K562 (cell line): ENCODE measurements at regions not wholly inside any gene's neighbourhood (a gene's known extent, or its start where the extent isn't known, plus 50 kb on each side); places are given as distances from the start of the nearest gene placed in this dataset.

Experiments
- ATAC-seq: fragments of 200-7000 bp; cut with Tn5 transposase; 3 replicates; pipeline ENCODE4 v1.9.1; 2020; ENCODE audit warnings: moderate library complexity
- BruUV-seq: library from RNA; stranded (reverse); fragments of 400-500 nt; replicated peaks from 2 replicates; lab custom pipeline; 2021; lab: Mats Ljungman, UMichigan
- CTCF ChIA-PET: fragments of 300-600 bp; formaldehyde crosslinking; extraction: SDS; loops from one replicate; lab custom pipeline; 2021; ENCODE audit warnings: low intra/inter-chr PET ratio; lab: Yijun Ruan, JAX
- POLR2A ChIA-PET: fragments of 300-600, 350-650 bp; sonication (Branson Sonifier 250); formaldehyde crosslinking; extraction: SDS; loops from one replicate; lab custom pipeline; 2021; ENCODE audit warnings: antibody characterized with exemption, inconsistent platforms; lab: Yijun Ruan, JAX
- DNase-seq, 4 experiments: peaks; one replicate each; pipeline versions ENCODE4 v3.0.0 to v3.0.0-alpha.2; 2011 to 2018; ENCODE audit warnings: low spot score in 3 of 4, mixed read lengths in 3 of 4; ENCODE audit errors: extremely low read depth in 1 of 4
- FAIRE-seq: peaks from 2 replicates; lab custom pipeline; 2011; peaks lifted over from hg19 to GRCh38; lab: Jason Lieb, UNC
- H2AFZ ChIP-seq: 2 replicates; pipeline ENCODE4 v1.6.0; 2011; ENCODE audit warnings: low read depth, low read length, control low read depth, inconsistent platforms
- H3K27ac ChIP-seq: fragments of 200-600 bp; 3 replicates; pipeline ENCODE4 v1.8.0; 2011; ENCODE audit warnings: low read depth, mild to moderate bottlenecking, control low read depth, inconsistent platforms, low read length, moderate library complexity, mixed read lengths; ENCODE audit errors: extremely low read depth
- H3K27me3 ChIP-seq, 2 experiments: fragments of 300-600 bp in 1 of 2; 2 replicates in 1 of 2; 3 replicates in 1 of 2; pipeline versions ENCODE4 v1.6.0 to v1.8.0; 2011; ENCODE audit warnings: inconsistent platforms in 2 of 2, low read length in 2 of 2, mild to moderate bottlenecking in 1 of 2, mixed read lengths in 1 of 2, moderate library complexity in 1 of 2; ENCODE audit not compliant: control insufficient read depth in 2 of 2, insufficient read depth in 2 of 2
- H3K36me3 ChIP-seq: fragments of 300-600 bp; 3 replicates; pipeline ENCODE4 v1.8.0; 2011; ENCODE audit warnings: mild to moderate bottlenecking, low read length, inconsistent platforms; ENCODE audit not compliant: control insufficient read depth, insufficient read depth
- H3K4me1 ChIP-seq, 2 experiments: fragments of 200-600 bp in 1 of 2; replicated peaks in 1 of 2; 2 replicates in 1 of 2; 3 replicates in 1 of 2; pipeline versions ENCODE4 v1.5.1 to v1.8.0; 2011; ENCODE audit warnings: inconsistent platforms in 2 of 2, low read length in 2 of 2, mild to moderate bottlenecking in 1 of 2, mixed read lengths in 1 of 2, moderate library complexity in 1 of 2; ENCODE audit not compliant: control insufficient read depth in 2 of 2, insufficient read depth in 2 of 2
- H3K4me2 ChIP-seq: 2 replicates; pipeline ENCODE4 v1.6.1; 2011; ENCODE audit warnings: low read length, control low read depth, inconsistent platforms, mixed read lengths; ENCODE audit not compliant: insufficient read depth
- H3K4me3 ChIP-seq: fragments of 200-600 bp; sonication (generic), shearing (Covaris generic); 2 replicates; pipeline ENCODE4 v1.5.1; 2016; ENCODE audit warnings: control low read depth, inconsistent platforms
- H3K79me2 ChIP-seq: fragments of 200-600 bp; 3 replicates; pipeline ENCODE4 v1.8.0; 2011; ENCODE audit warnings: low read length, inconsistent platforms; ENCODE audit not compliant: control insufficient read depth, insufficient read depth
- H3K9ac ChIP-seq, 2 experiments: 2 replicates each; pipeline versions ENCODE4 v1.6.0 to v1.6.1; 2011; ENCODE audit warnings: low read depth in 2 of 2, low read length in 2 of 2, control low read depth in 1 of 2, inconsistent platforms in 1 of 2, mild to moderate bottlenecking in 1 of 2, mixed read lengths in 1 of 2; ENCODE audit not compliant: insufficient read depth in 1 of 2
- H3K9me1 ChIP-seq: one replicate; pipeline ENCODE4 v1.6.0; 2011; ENCODE audit warnings: inconsistent platforms, mild to moderate bottlenecking, low read length, moderate library complexity; ENCODE audit not compliant: control insufficient read depth, insufficient read depth
- H3K9me3 ChIP-seq: replicated peaks from 2 replicates; pipeline ENCODE4 v1.5.1; 2011; ENCODE audit warnings: low read depth, low read length, inconsistent platforms; ENCODE audit not compliant: control insufficient read depth, insufficient read depth
- H4K20me1 ChIP-seq: replicated peaks from 2 replicates; pipeline ENCODE4 v1.6.1; 2011; ENCODE audit warnings: low read length, inconsistent platforms, mixed read lengths; ENCODE audit not compliant: control insufficient read depth, insufficient read depth
- CBX3 ChIP-seq, 2 experiments: IDR thresholded peaks; 1 replicate in 1 of 2; 2 replicates in 1 of 2; pipeline ENCODE4 v1.6.1; 2012; ENCODE audit warnings: inconsistent platforms in 2 of 2, low read length in 2 of 2, borderline replicate concordance in 1 of 2, control low read depth in 1 of 2
- CBX5 ChIP-seq: IDR thresholded peaks from 2 replicates; pipeline ENCODE4 v1.6.1; 2014; ENCODE audit warnings: low read depth, borderline replicate concordance
- CEBPZ ChIP-seq: fragments of 150-350 bp; IDR thresholded peaks from 2 replicates; pipeline ENCODE4 v1.6.1; 2014; ENCODE audit warnings: low read depth, mild to moderate bottlenecking, low read length, borderline replicate concordance
- CXXC5 ChIP-seq: fragments of 250-450 bp; sonication (Bioruptor Pico); IDR thresholded peaks from 2 replicates; pipeline ENCODE4 v1.8.0; 2022; ENCODE audit warnings: inconsistent platforms, mild to moderate bottlenecking, moderate library complexity
- ETV6 ChIP-seq, 3 experiments: fragments of 150-350 bp in 1 of 3; sonication (generic) in 1 of 3; formaldehyde crosslinking in 1 of 3; IDR thresholded peaks; 2 replicates each; pipeline versions ENCODE4 v1.6.1 to v1.8.0; 2014 to 2022; ENCODE audit warnings: borderline replicate concordance in 2 of 3, low read depth in 2 of 3, antibody characterized with exemption in 1 of 3, low read length in 1 of 3, mild to moderate bottlenecking in 1 of 3, missing genetic modification reagents in 1 of 3
- GATAD2B ChIP-seq: fragments of 450-650 bp; IDR thresholded peaks from 2 replicates; pipeline ENCODE4 v1.6.1; 2017; ENCODE audit warnings: mild to moderate bottlenecking, borderline replicate concordance
- JUN ChIP-seq, 2 experiments: sonication (generic) in 1 of 2; formaldehyde crosslinking in 1 of 2; IDR thresholded peaks; 2 replicates each; pipeline versions ENCODE4 v1.6.1 to v1.8.0; 2012 to 2022; ENCODE audit warnings: borderline replicate concordance in 2 of 2, mild to moderate bottlenecking in 2 of 2, improper control_type of control experiment in 1 of 2, low read depth in 1 of 2, low read length in 1 of 2, missing genetic modification reagents in 1 of 2
- RAD21 ChIP-seq, 2 experiments: fragments of 250-450 bp in 1 of 2; fragments of 450-650 bp in 1 of 2; sonication (Bioruptor Pico) in 1 of 2; formaldehyde crosslinking in 1 of 2; IDR thresholded peaks in 1 of 2; conservative IDR thresholded peaks in 1 of 2; 2 replicates each; pipeline versions ENCODE4 v1.4.0 to v1.8.0; 2020 to 2022; ENCODE audit warnings: mild to moderate bottlenecking in 2 of 2, moderate library complexity in 1 of 2
- TRIM24 ChIP-seq, 2 experiments: fragments of 450-650 bp; IDR thresholded peaks; 2 replicates each; pipeline ENCODE4 v1.6.1; 2016
- ZFP36 ChIP-seq: fragments of 150-350 bp; IDR thresholded peaks from 2 replicates; pipeline ENCODE4 v1.6.1; 2018; ENCODE audit warnings: low read length, low read depth; ENCODE audit not compliant: partially characterized antibody
- ZNF121 ChIP-seq: sonication (generic); formaldehyde crosslinking; conservative IDR thresholded peaks from 2 replicates; pipeline ENCODE4 v1.8.0; 2022; ENCODE audit warnings: missing genetic modification reagents
- WGBS: fragments of 100-300 bp; shearing (Covaris generic); methylation state at CpG from one replicate; pipeline ENCODE4 v1.1.6; 2016; ENCODE audit warnings: low coverage, mixed read lengths; ENCODE audit not compliant: insufficient coverage; ENCODE audit errors: missing lambda C conversion rate; 5-methylcytosine and 5-hydroxymethylcytosine counted together
- in situ Hi-C: fragments of 300-500 bp; cut with MboI; formaldehyde crosslinking; loops from 4 replicates; pipeline ENCODE4 v1.15.0; 2018; ENCODE audit warnings: inconsistent platforms, mixed read lengths
- intact Hi-C: fragments of 100-400 bp; cut with micrococcal nuclease; formaldehyde crosslinking; loops from 2 replicates; pipeline ENCODE4 v1.14.2; 2022

GRCh38 chrX:125262836-125263235 lies 56.8 kb upstream of the TEX13C start:
- Histone ChIP-seq H3K9ac (no peak overlapping the region), H4K20me1 (no peaks in the 10 kb centered on the region), H3K4me3 (no peak overlapping the region), H3K79me2 (no peaks in the 10 kb centered on the region), H3K36me3 (no peaks in the 10 kb centered on the region), H3K27me3 (no peaks in the 10 kb centered on the region), H3K4me1 (no peaks in the 10 kb centered on the region), H3K9me3 (peaks cover 5% of the 10 kb centered on the region; the same call in 1 of the 2 replicates), H3K27ac (no peak overlapping the region), H3K4me2 (no peak overlapping the region), H2AFZ (0 out of 2 replicates have a peak overlapping the region, but pooled peaks have one; percentile 31), H3K9me1 (no peaks in the 10 kb centered on the region)
- TF ChIP-seq CBX5 (no peak), ZNF121 (CRISPR knock-in tag) (no peak), ETV6 (IDR thresholded peaks at IDR 0.05; ENCODE audit: borderline replicate concordance in 1 of 2, low read depth in 2 of 2, low read length in 1 of 2) (no peak), ETV6 (CRISPR knock-in tag; IDR thresholded peaks at IDR 0.05; ENCODE audit: borderline replicate concordance) (no peak), RAD21 (CRISPR knock-in tag; conservative IDR thresholded peaks at IDR 0.05 in 1 of 2, IDR thresholded peaks at IDR 0.05 in 1 of 2) (no peak), GATAD2B (no peak)
- no peak for FAIRE-seq
- no peak for ATAC-seq
- intact Hi-C loops: no loop called here
- no TSS peak for BruUV-seq
- ChIA-PET CTCF (no interaction called here), POLR2A (no interaction called here)
- no peak for DNase-seq
- WGBS: 13% methylated on average over 6 of the region's 6 CpGs
- in situ Hi-C loops: no loop called here

GRCh38 chrX:125266153-125266660 lies 53.5 kb upstream of the TEX13C start:
- Histone ChIP-seq H3K79me2 (no peaks in the 10 kb centered on the region), H3K27me3 (no peaks in the 10 kb centered on the region), H3K4me2 (no peak overlapping the region), H3K36me3 (no peaks in the 10 kb centered on the region), H3K4me1 (no peaks in the 10 kb centered on the region), H3K9me1 (no peaks in the 10 kb centered on the region), H3K4me3 (no peak overlapping the region), H3K9ac (no peak overlapping the region), H3K9me3 (peaks cover 5% of the 10 kb centered on the region; the same call in 1 of the 2 replicates), H4K20me1 (no peaks in the 10 kb centered on the region), H2AFZ (no peak overlapping the region), H3K27ac (no peak overlapping the region)
- FAIRE-seq (no peak), DNase-seq (no peak), ATAC-seq (no peak)
- peak; percentile 48; the same call in 1 of the 2 replicates for TF ChIP-seq CEBPZ
- TF ChIP-seq CXXC5 (CRISPR knock-in tag): no peak
- no peak for TF ChIP-seq JUN (IDR thresholded peaks at IDR 0.05; ENCODE audit: borderline replicate concordance, low read depth, low read length)
- no peak for TF ChIP-seq JUN (CRISPR knock-in tag; IDR thresholded peaks at IDR 0.05; ENCODE audit: borderline replicate concordance)
- TF ChIP-seq ZFP36: peak; percentile 81
- TF ChIP-seq CBX3 (IDR thresholded peaks at IDR 0.05; ENCODE audit: borderline replicate concordance in 1 of 2, low read length in 2 of 2): 0 out of 3 replicates have a peak, but pooled peaks of 1 of the 2 experiments have one; percentile 39
- TF ChIP-seq TRIM24 (IDR thresholded peaks at IDR 0.05): no peak
- TF ChIP-seq CBX5: 0 out of 2 replicates have a peak, but pooled peaks have one; percentile 22
- ChIA-PET CTCF (no interaction called here), POLR2A (no interaction called here)
- intact Hi-C loops: no loop called here
- in situ Hi-C loops: no loop called here
- 56% methylated on average over 4 of the region's 4 CpGs for WGBS
- BruUV-seq: no TSS peak
